ENCODE measurements at regions not wholly inside any gene's neighbourhood (a gene's known extent, or its start where the extent isn't known, plus 50 kb on each side); places are given as distances from the start of the nearest gene placed in this dataset.
A peak's percentile ranks its signal among the peaks of the same experiment; 100 is the strongest.

- no peak for DNase-seq
Measured at GRCh38 chrX:125826774-125827451, 339.2 kb downstream of the DCAF12L2 start.

GRCh38 chrX:125846271-125846670, 319.8 kb downstream of the DCAF12L2 start:
- DNase-seq = no peak

GRCh38 chrX:125850693-125851092, 315.4 kb downstream of the DCAF12L2 start:
- no peak for DNase-seq

GRCh38 chrX:125883169-125883568, 282.9 kb downstream of the DCAF12L2 start:
- DNase-seq = no peak

DNA sequence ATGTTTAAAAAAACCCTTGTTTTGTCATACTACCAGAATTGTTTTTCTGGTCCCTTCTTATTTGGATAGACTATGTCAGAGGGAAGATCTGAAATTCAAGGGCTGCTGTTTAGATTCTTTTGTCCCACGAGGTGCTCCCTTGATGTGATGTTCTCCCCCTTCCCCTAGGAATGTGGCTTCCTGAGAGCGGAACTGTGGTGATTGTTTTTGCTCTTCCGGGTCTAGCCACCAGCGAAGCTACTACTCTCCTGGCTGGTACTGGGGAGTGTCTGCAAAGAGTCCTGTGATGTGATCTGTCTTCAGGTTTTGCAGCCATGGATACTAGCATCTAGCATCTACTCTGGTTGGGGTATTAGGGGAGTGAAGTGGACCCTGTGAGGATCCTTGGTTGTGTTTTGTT, 271.1 kb downstream of the DCAF12L2 start:
- no peak for DNase-seq

DNA sequence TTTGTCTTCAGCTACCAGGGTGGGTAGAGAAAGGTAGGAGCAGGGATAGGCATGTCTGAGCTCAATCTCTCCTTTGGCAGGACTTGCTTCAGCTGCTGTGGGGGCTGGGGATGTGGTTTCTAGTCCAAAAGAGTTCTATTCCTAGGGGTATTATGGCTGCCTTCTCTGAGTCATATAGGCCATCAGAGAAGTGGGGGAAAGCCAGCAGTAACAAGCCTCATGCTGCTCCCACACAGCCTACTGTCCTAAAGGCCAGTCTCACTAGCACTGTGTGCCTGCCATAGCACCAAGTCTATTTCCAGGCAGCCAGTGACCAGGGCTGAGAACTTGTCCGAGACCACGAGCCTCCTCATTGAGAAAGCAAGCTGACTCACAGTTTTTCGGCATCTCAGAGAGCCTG, 270.6 kb downstream of the DCAF12L2 start:
- no peak for DNase-seq

GRCh38 chrX:125926295-125926694, 239.8 kb downstream of the DCAF12L2 start:
- DNase-seq = no peak

GRCh38 chrX:125940985-125941384, 225.1 kb downstream of the DCAF12L2 start:
- DNase-seq = no peak

GRCh38 chrX:125947501-125947900, 218.6 kb downstream of the DCAF12L2 start:
- DNase-seq = no peak

DNA sequence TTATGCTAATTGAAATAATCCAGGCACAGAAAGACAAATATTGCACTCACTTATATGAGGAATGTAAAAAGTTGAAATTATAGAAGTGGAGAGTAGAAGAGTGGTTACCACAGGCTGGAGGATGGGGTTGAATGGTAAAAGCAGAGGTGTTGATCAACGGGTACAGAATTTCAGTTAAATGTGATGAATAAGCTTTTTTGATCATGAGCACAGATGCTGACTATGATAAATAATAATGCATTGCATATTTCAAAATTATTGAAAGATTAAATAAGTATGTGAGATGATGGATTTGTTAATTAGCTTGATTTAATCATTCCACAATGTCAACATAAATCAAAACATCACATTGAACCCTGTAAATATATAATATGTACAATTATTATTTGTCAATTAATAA, 213.1 kb downstream of the DCAF12L2 start:
- no peak for DNase-seq

DNA sequence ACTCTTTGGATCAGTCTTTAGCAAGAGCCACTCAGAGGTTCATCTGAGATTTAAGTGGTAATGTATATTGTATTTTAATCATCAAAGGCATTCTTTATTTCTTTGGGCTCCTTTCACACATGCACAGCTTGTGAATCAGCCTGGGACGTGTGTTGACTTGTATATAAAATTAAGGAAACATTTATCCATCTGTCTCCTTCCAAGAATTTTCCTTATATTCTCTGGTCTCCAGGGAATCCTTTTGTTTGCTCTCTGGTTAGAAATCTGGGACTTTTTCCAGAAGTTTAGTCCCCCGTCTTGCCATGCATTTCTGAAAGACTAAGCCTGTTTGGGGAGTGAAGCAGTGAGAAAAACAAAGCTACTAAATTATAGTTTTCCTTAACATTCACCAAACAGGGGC, 212.3 kb downstream of the DCAF12L2 start:
- DNase-seq = no peak

GRCh38 chrX:125954236-125954635, 211.9 kb downstream of the DCAF12L2 start:
- no peak for DNase-seq

DNA sequence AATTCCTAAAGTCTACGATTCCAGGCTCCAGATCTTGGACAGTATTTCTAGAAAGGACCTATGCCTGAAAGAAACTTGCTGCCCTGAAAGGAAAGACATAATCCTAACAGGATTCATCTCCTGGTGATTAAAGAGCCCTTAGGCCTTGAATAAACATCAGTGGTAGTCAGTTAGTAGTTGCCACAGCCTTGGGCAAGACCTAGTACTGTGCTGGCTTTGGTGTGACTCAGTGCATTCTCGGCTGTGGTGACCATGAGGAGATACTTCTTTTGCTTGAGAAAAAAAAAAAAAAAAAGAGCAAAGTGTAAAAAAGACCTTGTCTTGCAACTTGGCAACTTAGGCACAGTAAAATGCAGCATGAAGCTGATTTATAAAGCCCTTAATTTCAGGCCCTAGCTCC, 188.2 kb downstream of the DCAF12L2 start:
- DNase-seq = no peak

DNA sequence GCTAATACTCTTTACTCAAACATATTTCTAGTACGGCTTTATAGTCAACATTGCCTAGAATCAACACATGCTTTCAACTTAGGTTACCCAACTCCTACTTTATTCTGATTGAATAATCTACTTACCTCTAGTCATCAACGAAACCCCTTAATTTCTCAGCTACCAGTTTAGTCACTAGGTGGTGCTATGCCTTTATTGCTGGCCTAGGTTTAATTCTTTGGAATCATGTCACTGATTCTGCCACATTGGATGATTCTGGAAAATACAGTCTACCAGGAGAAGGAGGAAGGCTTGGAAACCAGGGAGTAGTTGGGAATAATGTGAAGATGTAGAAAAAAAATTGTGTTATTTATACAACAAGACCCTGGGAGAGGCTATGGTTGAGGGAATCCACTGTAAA, 167.7 kb downstream of the DCAF12L2 start:
- peak; percentile 7 for DNase-seq

DNA sequence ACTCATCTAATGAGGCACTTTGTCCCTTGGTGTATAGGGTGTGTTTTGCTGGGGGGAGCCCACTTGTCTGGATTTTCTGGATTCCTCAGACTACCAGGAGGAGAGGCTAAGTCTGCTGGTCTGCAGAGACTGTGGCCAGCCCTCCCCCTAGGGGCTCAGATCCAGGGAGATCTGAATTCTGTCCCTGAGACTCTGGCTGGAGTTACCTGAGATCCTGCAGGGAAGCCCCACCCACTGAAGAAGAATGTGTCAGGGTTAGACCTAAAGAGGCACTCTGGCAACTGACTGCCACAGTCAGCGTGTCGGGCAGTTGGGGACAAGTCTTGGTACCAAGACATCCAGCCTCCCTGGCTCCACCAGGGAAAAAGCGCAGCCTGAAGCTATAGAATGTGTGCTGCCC, 138.9 kb downstream of the DCAF12L2 start:
- DNase-seq = no peak

GRCh38 chrX:126030021-126030420, 136.1 kb downstream of the DCAF12L2 start:
- no peak for DNase-seq

DNA sequence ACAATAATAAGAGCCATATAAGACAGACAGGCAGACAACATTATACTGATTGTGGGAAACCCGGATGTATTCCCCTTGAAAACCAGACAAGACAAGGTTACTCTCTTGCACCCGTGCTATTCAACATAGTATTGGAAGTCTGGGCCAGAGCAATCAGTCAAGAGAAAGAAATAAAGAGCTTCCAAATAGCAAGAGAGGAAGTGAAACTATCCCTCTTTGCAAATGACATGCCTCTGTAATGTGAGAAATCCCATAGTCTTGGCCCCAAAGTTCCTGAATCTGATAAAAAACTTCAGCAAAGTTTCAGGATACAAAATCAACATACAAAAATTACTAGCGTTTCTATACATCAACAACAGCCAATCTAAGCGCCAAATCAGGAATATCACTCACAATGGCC, 102.1 kb downstream of the DCAF12L2 start:
- DNase-seq = no peak

DNA sequence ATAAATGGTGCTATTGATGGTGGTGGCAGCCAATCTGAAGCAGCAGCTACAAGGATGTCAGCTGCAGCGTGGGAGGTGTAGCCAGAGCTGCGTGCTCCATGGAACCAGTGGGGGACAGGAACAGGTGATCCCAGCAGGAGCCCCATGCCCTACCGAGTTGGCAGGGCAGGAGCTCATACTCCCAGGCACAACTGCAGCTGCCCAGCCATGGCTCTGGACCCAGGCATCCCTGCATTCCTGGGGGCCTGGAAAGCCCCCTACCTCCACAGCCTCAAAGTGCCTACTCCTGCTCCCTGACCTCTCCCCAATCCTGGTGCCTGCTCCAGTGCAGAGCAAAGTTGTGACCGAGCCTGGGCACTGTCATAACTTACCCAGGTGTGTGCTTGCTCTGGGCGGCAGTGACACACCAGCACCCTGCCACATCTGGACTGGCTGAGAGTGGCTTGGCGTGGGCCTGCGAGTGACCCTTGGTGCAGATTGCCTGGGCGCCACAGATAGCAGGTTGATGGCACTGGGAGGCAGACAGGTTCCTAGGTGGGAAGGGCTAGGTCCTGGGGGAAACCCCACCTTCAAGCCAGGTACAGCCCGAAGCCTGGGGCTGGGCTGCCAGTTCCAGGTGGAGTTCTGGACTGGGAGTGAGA, 101.1 kb downstream of the DCAF12L2 start:
- DNase-seq = no peak

GRCh38 chrX:126065901-126066660, 100.0 kb downstream of the DCAF12L2 start:
- no peak for DNase-seq
